Mucosa of gallbladder (tissue), 1 donor: ENCODE measurements at regions not wholly inside any gene's neighbourhood (a gene's known extent, or its start where the extent isn't known, plus 50 kb on each side); places are given as distances from the start of the nearest gene placed in this dataset.

Experiments
- DNase-seq: peaks from one replicate; pipeline ENCODE4 v3.0.0-alpha.2; 2020; ENCODE audit warnings: low spot score
- donor health status: DM: no; HTN: no; CAD: no.

GRCh38 chr3:155029941-155030340, 50.2 kb upstream of the MME start:
- DNase-seq = no peak

GRCh38 chr3:155026999-155027591, 53.0 kb upstream of the MME start:
- DNase-seq = no peak

- DNase-seq = no peak
Measured at GRCh38 chr3:155024006-155024638, 56.0 kb upstream of the MME start.

- no peak for DNase-seq
Measured at GRCh38 chr3:155022896-155023295, 57.2 kb upstream of the MME start.

GRCh38 chr3:155019575-155019974, 60.5 kb upstream of the MME start:
- DNase-seq = no peak

GRCh38 chr3:155018621-155019330, 61.3 kb upstream of the MME start:
- DNase-seq = no peak

- DNase-seq = no peak
Measured at GRCh38 chr3:155015776-155016436, 64.2 kb upstream of the MME start.

GRCh38 chr3:155014953-155015352, 65.2 kb upstream of the MME start:
- no peak for DNase-seq

GRCh38 chr3:155013427-155013826, 66.7 kb upstream of the MME start:
- DNase-seq = no peak

GRCh38 chr3:155012584-155012983, 67.5 kb upstream of the MME start:
- DNase-seq = no peak

- DNase-seq = no peak
Measured at GRCh38 chr3:155010416-155010815, 69.7 kb upstream of the MME start.

- DNase-seq = no peak
Measured at GRCh38 chr3:155009217-155009616, 70.9 kb upstream of the MME start.

GRCh38 chr3:155007729-155008128, 72.4 kb upstream of the MME start:
- DNase-seq = no peak

- no peak for DNase-seq
Measured at GRCh38 chr3:155001289-155002010, 78.7 kb upstream of the MME start.

- no peak for DNase-seq
Measured at GRCh38 chr3:154992655-154993054, 87.5 kb upstream of the MME start.

GRCh38 chr3:154990543-154990942, 89.6 kb upstream of the MME start:
- no peak for DNase-seq

GRCh38 chr3:154987846-154988245, 92.3 kb upstream of the MME start:
- no peak for DNase-seq

- DNase-seq = no peak
Measured at GRCh38 chr3:154981664-154982063, 98.5 kb upstream of the MME start.

- no peak for DNase-seq
Measured at GRCh38 chr3:154981201-154981600, 98.9 kb upstream of the MME start.

- no peak for DNase-seq
Measured at GRCh38 chr3:154979331-154979730, 100.8 kb upstream of the MME start.

- DNase-seq = no peak
Measured at GRCh38 chr3:154977666-154978065, 102.5 kb upstream of the MME start.
